NT2/D1 (cell line): ENCODE measurements at regions not wholly inside any gene's neighbourhood (a gene's known extent, or its start where the extent isn't known, plus 50 kb on each side); places are given as distances from the start of the nearest gene placed in this dataset.
A peak's percentile ranks its signal among the peaks of the same experiment; 100 is the strongest.

Source experiments
- DNase-seq: peaks from one replicate; pipeline ENCODE4 v3.0.0-alpha.2; 2011; ENCODE audit warnings: low read depth, low spot score
- H3K27me3 ChIP-seq: 2 replicates; pipeline ENCODE4 v1.6.0; 2011; ENCODE audit warnings: mild to moderate bottlenecking; ENCODE audit not compliant: insufficient read length, insufficient read depth
- H3K36me3 ChIP-seq: 2 replicates; pipeline ENCODE4 v1.6.1; 2011; ENCODE audit warnings: mild to moderate bottlenecking, low read length, mixed read lengths; ENCODE audit not compliant: insufficient read depth, insufficient read length
- H3K4me1 ChIP-seq: 2 replicates; pipeline ENCODE4 v1.5.1; 2011; ENCODE audit not compliant: insufficient read depth, insufficient read length
- H3K4me3 ChIP-seq: 2 replicates; pipeline ENCODE4 v1.5.1; 2011; ENCODE audit warnings: low read depth; ENCODE audit not compliant: insufficient read length
- H3K9ac ChIP-seq: 2 replicates; pipeline ENCODE4 v1.6.0; 2011; ENCODE audit warnings: low read depth; ENCODE audit not compliant: insufficient read length
- H3K9me3 ChIP-seq: 2 replicates; pipeline ENCODE4 v1.5.1; 2011; ENCODE audit warnings: mild to moderate bottlenecking, low read length; ENCODE audit not compliant: insufficient read depth
- SUZ12 ChIP-seq: IDR thresholded peaks from 2 replicates; pipeline ENCODE4 v1.6.1; 2011; ENCODE audit not compliant: insufficient read length, insufficient read depth; ENCODE audit errors: extremely low read depth
- YY1 ChIP-seq: IDR thresholded peaks from 2 replicates; pipeline ENCODE4 v1.6.1; 2011; ENCODE audit not compliant: insufficient read length, insufficient read depth
- ZNF274 ChIP-seq: IDR thresholded peaks from 2 replicates; pipeline ENCODE4 v1.6.1; 2011; ENCODE audit warnings: mild to moderate bottlenecking, low read depth, low read length

- DNase-seq: no peak
- no peaks in the 10 kb centered on the region for H3K36me3 ChIP-seq
- no peaks in the 10 kb centered on the region for H3K4me1 ChIP-seq
- H3K4me3 ChIP-seq: no peak overlapping the region
- H3K9me3 ChIP-seq: peaks cover 10% of the 10 kb centered on the region; the same call in 1 of the 2 replicates
- H3K9ac ChIP-seq: no peak overlapping the region
- TF ChIP-seq ZNF274 (no peak), YY1 (no peak), SUZ12 (no peak)
- no peaks in the 10 kb centered on the region for H3K27me3 ChIP-seq
These were observed 92.1 kb upstream of the MAP1B start for GRCh38 chr5:72015103-72015548.

GRCh38 chr5:72018143-72018803 is 89.0 kb upstream of the MAP1B start:
- H3K4me1 ChIP-seq: no peaks in the 10 kb centered on the region
- no peak for TF ChIP-seq SUZ12
- TF ChIP-seq YY1: no peak
- no peak for TF ChIP-seq ZNF274
- H3K4me3 ChIP-seq: no peak overlapping the region
- peaks cover 10% of the 10 kb centered on the region; the same call in 1 of the 2 replicates for H3K9me3 ChIP-seq
- peak; percentile 42 for DNase-seq
- H3K36me3 ChIP-seq: no peaks in the 10 kb centered on the region
- H3K9ac ChIP-seq: no peak overlapping the region
- no peaks in the 10 kb centered on the region for H3K27me3 ChIP-seq

- no peak for TF ChIP-seq YY1
- TF ChIP-seq SUZ12: no peak
- TF ChIP-seq ZNF274: no peak
These were observed 86.9 kb upstream of the MAP1B start for GRCh38 chr5:72020161-72020983.

GRCh38 chr5:72021651-72022357 is 85.5 kb upstream of the MAP1B start:
- no peaks in the 10 kb centered on the region for H3K27me3 ChIP-seq
- no peaks in the 10 kb centered on the region for H3K4me1 ChIP-seq
- no peaks in the 10 kb centered on the region for H3K36me3 ChIP-seq
- H3K9me3 ChIP-seq: peaks cover 14% of the 10 kb centered on the region; the same call in 1 of the 2 replicates
- DNase-seq: no peak
- H3K9ac ChIP-seq: no peak overlapping the region
- TF ChIP-seq ZNF274 (no peak), SUZ12 (no peak), YY1 (no peak)
- no peak overlapping the region for H3K4me3 ChIP-seq

More at GRCh38 chr5:72020161-72020983, 86.9 kb upstream of the MAP1B start:
- Histone ChIP-seq H3K9me3 (peaks cover 14% of the 10 kb centered on the region; the same call in 1 of the 2 replicates), H3K4me3 (no peak overlapping the region), H3K4me1 (no peaks in the 10 kb centered on the region), H3K36me3 (no peaks in the 10 kb centered on the region), H3K9ac (no peak overlapping the region), H3K27me3 (no peaks in the 10 kb centered on the region)
- no peak for DNase-seq

- TF ChIP-seq ZNF274: no peak
- no peak for TF ChIP-seq YY1
- TF ChIP-seq SUZ12: no peak
- Histone ChIP-seq H3K4me1 (peaks cover 6% of the 10 kb centered on the region), H3K9ac (no peak overlapping the region), H3K4me3 (no peak overlapping the region), H3K9me3 (peaks cover 5% of the 10 kb centered on the region; the same call in 1 of the 2 replicates), H3K27me3 (no peaks in the 10 kb centered on the region), H3K36me3 (no peaks in the 10 kb centered on the region)
- no peak for DNase-seq
These were observed 78.9 kb upstream of the MAP1B start for GRCh38 chr5:72028382-72028781.

- no peak overlapping the region for H3K9ac ChIP-seq
- peaks cover 11% of the 10 kb centered on the region for H3K4me1 ChIP-seq
- no peaks in the 10 kb centered on the region for H3K36me3 ChIP-seq
- H3K9me3 ChIP-seq: no peaks in the 10 kb centered on the region
- DNase-seq: no peak
- TF ChIP-seq YY1: no peak
- TF ChIP-seq SUZ12: no peak
- no peak for TF ChIP-seq ZNF274
- H3K4me3 ChIP-seq: no peak overlapping the region
- H3K27me3 ChIP-seq: no peaks in the 10 kb centered on the region
These were observed 77.0 kb upstream of the MAP1B start for GRCh38 chr5:72030237-72030636.
